SJSA1 (cell line): ENCODE measurements at regions not wholly inside any gene's neighbourhood (a gene's known extent, or its start where the extent isn't known, plus 50 kb on each side); places are given as distances from the start of the nearest gene placed in this dataset.

Source experiments
- DNase-seq, 2 experiments: peaks; one replicate each; pipeline ENCODE4 v3.0.0-alpha.2; 2015 to 2020; ENCODE audit warnings: low spot score in 2 of 2, low read depth in 1 of 2
- H3K27ac ChIP-seq: fragments of 250-450 bp; sonication (Bioruptor Pico); 2 replicates; pipeline ENCODE4 v1.5.1; 2020; ENCODE audit warnings: mild to moderate bottlenecking, moderate library complexity
- H3K27me3 ChIP-seq: fragments of 250-450 bp; sonication (Bioruptor Pico); replicated peaks from 2 replicates; pipeline ENCODE4 v1.5.1; 2020; ENCODE audit warnings: mild to moderate bottlenecking, moderate library complexity
- H3K36me3 ChIP-seq: fragments of 250-450 bp; sonication (Bioruptor Pico); 2 replicates; pipeline ENCODE4 v1.5.1; 2020; ENCODE audit warnings: mild to moderate bottlenecking
- H3K4me1 ChIP-seq: fragments of 250-450 bp; sonication (Bioruptor Pico); replicated peaks from 2 replicates; pipeline ENCODE4 v1.6.1; 2021; ENCODE audit warnings: mild to moderate bottlenecking
- H3K4me3 ChIP-seq: fragments of 250-450 bp; sonication (Bioruptor Pico); 2 replicates; pipeline ENCODE4 v1.5.1; 2020; ENCODE audit warnings: mild to moderate bottlenecking
- H3K9me3 ChIP-seq: fragments of 250-450 bp; sonication (Bioruptor Pico); replicated peaks from 2 replicates; pipeline ENCODE4 v1.5.1; 2020; ENCODE audit warnings: mild to moderate bottlenecking

- H3K4me3 ChIP-seq = no peak overlapping the region
- no peaks in the 10 kb centered on the region for H3K4me1 ChIP-seq
- no peaks in the 10 kb centered on the region for H3K36me3 ChIP-seq
- no peak for DNase-seq
- no peaks in the 10 kb centered on the region for H3K9me3 ChIP-seq
- H3K27me3 ChIP-seq = no peaks in the 10 kb centered on the region
- H3K27ac ChIP-seq = no peak overlapping the region
These were observed 244.4 kb downstream of the EDEM1 start for GRCh38 chr3:5431811-5432378.

- no peaks in the 10 kb centered on the region for H3K27me3 ChIP-seq
- H3K27ac ChIP-seq = no peak overlapping the region
- no peaks in the 10 kb centered on the region for H3K4me1 ChIP-seq
- DNase-seq = no peak
- no peak overlapping the region for H3K4me3 ChIP-seq
- H3K9me3 ChIP-seq = no peaks in the 10 kb centered on the region
- H3K36me3 ChIP-seq = no peaks in the 10 kb centered on the region
These were observed 249.8 kb downstream of the EDEM1 start for GRCh38 chr3:5437296-5437782.

- Histone ChIP-seq H3K4me3 (no peak overlapping the region), H3K27me3 (no peaks in the 10 kb centered on the region), H3K4me1 (no peaks in the 10 kb centered on the region), H3K9me3 (no peaks in the 10 kb centered on the region), H3K36me3 (no peaks in the 10 kb centered on the region), H3K27ac (no peak overlapping the region)
- no peak for DNase-seq
These were observed 250.3 kb downstream of the EDEM1 start for GRCh38 chr3:5437783-5438323.

GRCh38 chr3:5441401-5441800, 253.9 kb downstream of the EDEM1 start:
- H3K4me3 ChIP-seq = no peak overlapping the region
- H3K27ac ChIP-seq = no peak overlapping the region
- DNase-seq = no peak
- no peaks in the 10 kb centered on the region for H3K4me1 ChIP-seq
- no peaks in the 10 kb centered on the region for H3K27me3 ChIP-seq
- H3K36me3 ChIP-seq = no peaks in the 10 kb centered on the region
- H3K9me3 ChIP-seq = no peaks in the 10 kb centered on the region

GRCh38 chr3:5442106-5442785, 254.7 kb downstream of the EDEM1 start:
- H3K27me3 ChIP-seq = no peaks in the 10 kb centered on the region
- no peaks in the 10 kb centered on the region for H3K4me1 ChIP-seq
- no peaks in the 10 kb centered on the region for H3K36me3 ChIP-seq
- no peaks in the 10 kb centered on the region for H3K9me3 ChIP-seq
- DNase-seq = no peak
- H3K27ac ChIP-seq = no peak overlapping the region
- no peak overlapping the region for H3K4me3 ChIP-seq

GRCh38 chr3:5442786-5443138, 255.3 kb downstream of the EDEM1 start:
- H3K27me3 ChIP-seq = no peaks in the 10 kb centered on the region
- H3K9me3 ChIP-seq = no peaks in the 10 kb centered on the region
- H3K27ac ChIP-seq = no peak overlapping the region
- H3K36me3 ChIP-seq = no peaks in the 10 kb centered on the region
- H3K4me3 ChIP-seq = no peak overlapping the region
- DNase-seq = no peak
- H3K4me1 ChIP-seq = no peaks in the 10 kb centered on the region

- Histone ChIP-seq H3K4me1 (no peaks in the 10 kb centered on the region), H3K4me3 (no peak overlapping the region), H3K27me3 (no peaks in the 10 kb centered on the region), H3K36me3 (no peaks in the 10 kb centered on the region), H3K27ac (no peak overlapping the region), H3K9me3 (no peaks in the 10 kb centered on the region)
- no peak for DNase-seq
These were observed 256.7 kb downstream of the EDEM1 start for GRCh38 chr3:5444253-5444652.

GRCh38 chr3:5445676-5446201, 258.2 kb downstream of the EDEM1 start:
- no peak overlapping the region for H3K27ac ChIP-seq

GRCh38 chr3:5448246-5448645, 260.7 kb downstream of the EDEM1 start:
- DNase-seq = no peak
- H3K4me3 ChIP-seq = no peak overlapping the region
- no peaks in the 10 kb centered on the region for H3K27me3 ChIP-seq
- H3K36me3 ChIP-seq = no peaks in the 10 kb centered on the region
- no peak overlapping the region for H3K27ac ChIP-seq
- no peaks in the 10 kb centered on the region for H3K4me1 ChIP-seq
- H3K9me3 ChIP-seq = no peaks in the 10 kb centered on the region

More at GRCh38 chr3:5445676-5446201, 258.2 kb downstream of the EDEM1 start:
- Histone ChIP-seq H3K9me3 (no peaks in the 10 kb centered on the region), H3K27me3 (no peaks in the 10 kb centered on the region), H3K36me3 (no peaks in the 10 kb centered on the region), H3K4me1 (no peaks in the 10 kb centered on the region), H3K4me3 (no peak overlapping the region)
- no peak for DNase-seq

GRCh38 chr3:5448816-5449215, 261.3 kb downstream of the EDEM1 start:
- DNase-seq = no peak
- Histone ChIP-seq H3K4me3 (no peak overlapping the region), H3K27ac (no peak overlapping the region), H3K36me3 (no peaks in the 10 kb centered on the region), H3K27me3 (no peaks in the 10 kb centered on the region), H3K4me1 (no peaks in the 10 kb centered on the region), H3K9me3 (no peaks in the 10 kb centered on the region)

- no peak for DNase-seq
- H3K4me1 ChIP-seq = no peaks in the 10 kb centered on the region
- H3K9me3 ChIP-seq = no peaks in the 10 kb centered on the region
- H3K27ac ChIP-seq = no peak overlapping the region
- no peak overlapping the region for H3K4me3 ChIP-seq
- no peaks in the 10 kb centered on the region for H3K36me3 ChIP-seq
- H3K27me3 ChIP-seq = no peaks in the 10 kb centered on the region
These were observed 268.7 kb downstream of the EDEM1 start for GRCh38 chr3:5456199-5456598.

- no peaks in the 10 kb centered on the region for H3K4me1 ChIP-seq
- no peaks in the 10 kb centered on the region for H3K9me3 ChIP-seq
- H3K27me3 ChIP-seq = no peaks in the 10 kb centered on the region
- no peak for DNase-seq
- no peak overlapping the region for H3K4me3 ChIP-seq
- no peaks in the 10 kb centered on the region for H3K36me3 ChIP-seq
- H3K27ac ChIP-seq = no peak overlapping the region
These were observed 271.0 kb downstream of the EDEM1 start for GRCh38 chr3:5458526-5458925.

- H3K4me1 ChIP-seq = no peaks in the 10 kb centered on the region
- H3K27ac ChIP-seq = no peak overlapping the region
- no peaks in the 10 kb centered on the region for H3K9me3 ChIP-seq
- H3K27me3 ChIP-seq = no peaks in the 10 kb centered on the region
- H3K4me3 ChIP-seq = no peak overlapping the region
- no peaks in the 10 kb centered on the region for H3K36me3 ChIP-seq
- no peak for DNase-seq
These were observed 274.6 kb downstream of the EDEM1 start for GRCh38 chr3:5462086-5462485.

- no peak overlapping the region for H3K27ac ChIP-seq
- H3K36me3 ChIP-seq = no peaks in the 10 kb centered on the region
- no peaks in the 10 kb centered on the region for H3K4me1 ChIP-seq
- no peaks in the 10 kb centered on the region for H3K9me3 ChIP-seq
- H3K4me3 ChIP-seq = no peak overlapping the region
- H3K27me3 ChIP-seq = no peaks in the 10 kb centered on the region
- DNase-seq = no peak
These were observed 276.5 kb downstream of the EDEM1 start for GRCh38 chr3:5463991-5464390.
